WI38 (cell line): ENCODE measurements at regions not wholly inside any gene's neighbourhood (a gene's known extent, or its start where the extent isn't known, plus 50 kb on each side); places are given as distances from the start of the nearest gene placed in this dataset.
"Not testable (repeated sequence)": the region's sequence is repeated elsewhere in the genome, so short reads cannot be mapped to it uniquely, and the experiment has no call there.

Source experiments
- H3K4me3 ChIP-seq: 2 replicates; pipeline ENCODE4 v1.5.1; 2011; ENCODE audit warnings: low read depth, mild to moderate bottlenecking, control low read depth, low read length
- TF ChIP-seq, protein P1 (sequence below): IDR thresholded peaks from 2 replicates; pipeline ENCODE4 v1.5.1; 2012; ENCODE audit warnings: low read depth, mild to moderate bottlenecking, control low read depth, low read length

GRCh38 chr21:28396421-28396820 lies 596.3 kb downstream of the LTN1 start:
- TF ChIP-seq, protein P1, sequence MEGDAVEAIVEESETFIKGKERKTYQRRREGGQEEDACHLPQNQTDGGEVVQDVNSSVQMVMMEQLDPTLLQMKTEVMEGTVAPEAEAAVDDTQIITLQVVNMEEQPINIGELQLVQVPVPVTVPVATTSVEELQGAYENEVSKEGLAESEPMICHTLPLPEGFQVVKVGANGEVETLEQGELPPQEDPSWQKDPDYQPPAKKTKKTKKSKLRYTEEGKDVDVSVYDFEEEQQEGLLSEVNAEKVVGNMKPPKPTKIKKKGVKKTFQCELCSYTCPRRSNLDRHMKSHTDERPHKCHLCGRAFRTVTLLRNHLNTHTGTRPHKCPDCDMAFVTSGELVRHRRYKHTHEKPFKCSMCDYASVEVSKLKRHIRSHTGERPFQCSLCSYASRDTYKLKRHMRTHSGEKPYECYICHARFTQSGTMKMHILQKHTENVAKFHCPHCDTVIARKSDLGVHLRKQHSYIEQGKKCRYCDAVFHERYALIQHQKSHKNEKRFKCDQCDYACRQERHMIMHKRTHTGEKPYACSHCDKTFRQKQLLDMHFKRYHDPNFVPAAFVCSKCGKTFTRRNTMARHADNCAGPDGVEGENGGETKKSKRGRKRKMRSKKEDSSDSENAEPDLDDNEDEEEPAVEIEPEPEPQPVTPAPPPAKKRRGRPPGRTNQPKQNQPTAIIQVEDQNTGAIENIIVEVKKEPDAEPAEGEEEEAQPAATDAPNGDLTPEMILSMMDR: no peak
- no peak overlapping the region for H3K4me3 ChIP-seq

GRCh38 chr21:28393279-28393678 lies 599.4 kb downstream of the LTN1 start:
- TF ChIP-seq, protein P1: no peak
- no peak overlapping the region for H3K4me3 ChIP-seq

DNA sequence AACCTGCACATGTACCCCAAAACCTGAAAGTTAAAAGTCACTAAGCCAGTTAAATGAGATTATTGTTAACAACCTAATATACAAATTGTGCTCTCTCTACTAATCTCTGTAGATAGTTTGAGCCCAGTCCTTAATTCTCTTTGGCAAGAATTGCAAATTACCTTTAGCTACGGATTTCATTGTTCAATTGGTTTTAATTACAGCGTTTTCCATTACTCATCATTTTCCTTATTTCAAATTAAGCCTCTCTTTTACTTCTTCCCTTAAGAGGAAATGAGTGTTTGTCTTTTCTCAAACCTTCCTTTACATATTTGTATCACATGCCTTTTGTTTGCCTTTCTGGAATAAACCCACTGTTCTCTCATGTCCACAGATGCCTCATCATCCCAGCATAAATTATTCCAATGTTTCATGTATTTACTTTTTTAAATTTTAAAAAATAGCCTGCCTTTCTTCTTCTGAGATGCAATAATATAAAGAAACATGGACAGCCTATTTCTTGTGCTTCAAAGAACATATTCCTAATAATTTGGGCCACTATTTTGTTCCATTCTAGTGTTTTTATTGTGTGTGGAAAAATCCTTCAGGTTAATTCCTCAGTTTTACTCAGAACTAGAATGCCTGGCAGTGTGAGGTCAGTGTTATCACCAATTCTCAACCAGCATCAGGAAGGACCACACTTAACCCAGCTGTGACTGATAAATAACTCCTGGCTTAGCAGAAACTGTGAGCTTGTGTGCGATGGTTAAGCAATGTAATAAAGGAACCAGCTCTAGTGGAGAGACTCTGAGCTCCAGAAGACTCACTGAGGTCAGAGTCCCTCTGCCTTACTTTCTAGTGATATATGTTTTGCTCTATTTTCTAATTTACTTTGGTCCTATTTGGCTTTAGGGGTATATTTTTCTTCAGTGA lies 600.5 kb downstream of the LTN1 start:
- TF ChIP-seq, protein P1: no peak
- no peak overlapping the region for H3K4me3 ChIP-seq

DNA sequence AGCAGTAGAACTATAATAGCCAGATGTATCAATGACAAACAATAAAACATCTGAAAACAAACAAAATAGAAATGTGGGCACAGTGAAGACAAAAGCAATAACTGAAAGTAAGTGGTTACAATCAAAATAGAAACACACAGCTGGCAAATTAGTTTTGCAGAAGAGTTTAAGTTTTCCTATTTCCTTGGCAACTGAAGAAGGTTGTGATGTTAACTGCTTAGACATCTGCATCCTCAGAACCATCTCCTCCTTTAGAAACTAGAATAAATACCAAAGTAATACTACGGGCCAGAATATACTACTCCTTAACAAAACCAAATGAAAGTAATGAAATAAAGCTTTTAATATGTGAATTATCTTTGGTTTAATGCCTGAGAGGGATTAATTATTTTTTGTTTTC lies 605.5 kb downstream of the LTN1 start:
- TF ChIP-seq, protein P1: no peak

DNA sequence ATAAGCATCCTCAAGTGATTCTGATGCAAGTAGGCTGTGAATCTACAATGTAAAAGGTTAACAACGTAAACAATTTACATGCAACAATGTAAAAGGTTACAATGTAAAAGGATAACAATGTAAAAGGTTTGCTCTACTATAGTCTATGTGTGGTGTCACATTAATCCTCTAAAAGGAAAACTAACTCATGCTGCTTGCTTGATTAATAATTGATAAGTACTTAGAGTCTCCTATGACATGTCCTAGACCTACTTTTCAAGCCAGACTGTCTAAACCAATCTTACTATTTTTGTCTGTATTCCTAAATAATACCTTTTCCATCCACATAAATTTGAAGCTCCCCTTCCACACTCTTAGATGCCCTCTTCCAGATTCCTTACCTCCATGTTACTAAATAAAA lies 606.8 kb downstream of the LTN1 start:
- TF ChIP-seq, protein P1: no peak
- H3K4me3 ChIP-seq: no peak overlapping the region

More for the DNA sequence above, 605.5 kb downstream of the LTN1 start:
- H3K4me3 ChIP-seq: no peak overlapping the region

DNA sequence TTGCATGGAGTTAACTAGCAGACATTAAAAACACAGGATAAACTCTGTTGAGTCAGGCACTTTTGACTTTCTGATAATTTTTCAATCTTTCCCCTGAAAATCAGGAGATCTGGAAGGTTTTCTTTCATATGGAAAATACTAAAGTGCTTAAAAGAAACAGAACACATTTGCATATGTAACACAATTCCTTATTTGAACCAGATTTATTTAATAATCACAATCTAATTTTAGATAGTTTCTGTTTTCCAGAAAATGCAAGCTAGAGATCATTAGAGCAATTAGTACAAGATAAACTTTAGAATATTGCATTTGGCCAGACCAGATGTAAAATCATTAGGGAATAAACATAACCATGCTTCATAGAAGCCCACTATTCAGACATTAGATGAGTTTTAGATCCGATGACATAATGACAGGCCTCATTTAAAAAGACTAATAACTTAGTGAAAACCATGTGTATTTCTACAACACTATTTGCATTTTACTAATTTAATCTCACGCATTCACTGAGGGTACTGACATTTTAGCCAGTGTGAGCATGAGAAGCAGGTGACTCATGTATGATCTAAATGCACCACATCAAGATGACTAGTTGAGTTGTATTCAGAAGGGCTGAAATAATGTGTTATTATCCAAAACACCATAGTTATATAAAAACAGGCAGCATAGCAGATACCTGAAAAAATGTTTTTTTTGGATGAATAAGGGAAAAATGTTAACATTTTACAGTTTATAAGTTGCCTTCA lies 611.5 kb downstream of the LTN1 start:
- H3K4me3 ChIP-seq: not testable (repeated sequence)

- TF ChIP-seq, protein P1: no peak
Measured at GRCh38 chr21:28380241-28380640, 612.4 kb downstream of the LTN1 start.

More at GRCh38 chr21:28380241-28380640, 612.4 kb downstream of the LTN1 start:
- no peak overlapping the region for H3K4me3 ChIP-seq
